IPS-18c (cell line): ENCODE measurements at regions not wholly inside any gene's neighbourhood (a gene's known extent, or its start where the extent isn't known, plus 50 kb on each side); places are given as distances from the start of the nearest gene placed in this dataset.

Source experiments
- H3K4me3 ChIP-seq: 2 replicates; pipeline ENCODE4 v1.7.0; 2013; ENCODE audit warnings: low read depth, mild to moderate bottlenecking, low read length, moderate library complexity; ENCODE audit not compliant: insufficient read depth
- H3K9me3 ChIP-seq: one replicate; pipeline ENCODE4 v1.6.1; 2013; ENCODE audit warnings: mild to moderate bottlenecking, low read length, moderate library complexity; ENCODE audit not compliant: control insufficient read depth, insufficient read depth

DNA sequence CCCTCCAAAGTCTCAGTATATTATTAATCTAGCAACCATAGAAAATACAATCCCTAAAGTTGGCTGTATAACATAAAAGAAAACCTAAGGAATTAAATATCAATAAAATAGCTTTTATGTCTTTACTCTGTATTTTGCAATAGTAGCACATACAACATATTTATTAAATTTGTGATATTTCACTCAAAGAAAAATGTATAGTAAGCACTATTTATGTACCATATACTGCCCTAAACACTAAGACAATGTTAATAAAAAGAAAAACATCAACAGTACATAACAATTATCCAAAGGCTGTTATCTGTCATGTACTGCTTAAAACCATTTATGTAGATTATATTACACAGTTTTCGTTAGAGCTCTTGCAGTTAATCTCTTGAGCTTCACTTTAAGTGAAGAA, 834.5 kb upstream of the INTU start:
- H3K9me3 ChIP-seq: no peaks in the 10 kb centered on the region
- H3K4me3 ChIP-seq: no peak overlapping the region

DNA sequence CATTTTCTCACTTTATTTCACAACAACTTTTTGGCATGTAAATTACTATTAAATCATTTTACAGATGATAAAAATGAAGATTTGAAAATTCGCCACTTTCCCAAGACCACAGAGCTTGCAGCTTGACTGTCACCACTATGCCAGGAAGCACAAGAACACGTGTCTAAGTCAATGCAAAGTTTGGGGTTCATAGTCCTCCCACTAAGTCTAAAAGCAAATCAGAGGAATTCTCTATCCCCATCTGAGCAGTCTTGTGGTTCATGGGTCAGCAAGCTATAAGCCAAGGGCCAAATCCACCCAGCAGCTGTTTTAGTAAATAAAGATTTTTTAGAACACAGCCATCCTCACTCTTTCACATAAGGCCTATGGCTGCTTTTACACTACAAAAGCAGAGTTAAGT, 833.3 kb upstream of the INTU start:
- H3K9me3 ChIP-seq: no peaks in the 10 kb centered on the region
- no peak overlapping the region for H3K4me3 ChIP-seq

DNA sequence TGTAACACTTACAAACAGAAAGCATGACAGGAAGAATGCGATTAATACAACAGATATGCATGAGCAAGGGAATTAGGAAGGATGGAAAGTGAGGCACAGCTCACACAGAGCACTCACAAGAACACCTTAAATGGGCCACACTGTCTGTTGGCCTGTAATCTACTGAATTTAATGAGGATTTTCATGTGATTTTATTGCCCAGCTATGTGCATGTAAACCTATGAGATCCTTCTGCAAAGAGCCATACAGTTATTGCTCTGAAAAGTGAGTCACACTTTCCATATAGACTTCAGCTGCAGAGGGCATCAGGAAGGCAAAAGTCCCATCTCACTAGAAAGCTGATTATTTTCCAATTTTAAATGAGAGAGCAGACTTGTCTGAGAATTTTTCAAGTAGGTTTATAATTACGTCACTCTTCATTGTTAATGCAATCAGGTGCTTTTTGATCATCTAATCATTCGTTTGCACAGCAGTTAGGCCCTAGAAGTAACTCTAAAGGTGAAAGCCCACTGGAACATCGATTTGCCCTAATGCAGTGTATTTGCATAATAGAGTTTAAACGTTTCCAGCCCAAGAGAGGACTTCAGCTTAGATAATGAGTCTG, 832.7 kb upstream of the INTU start:
- Histone ChIP-seq H3K4me3 (no peak overlapping the region), H3K9me3 (no peaks in the 10 kb centered on the region)

- Histone ChIP-seq H3K9me3 (no peaks in the 10 kb centered on the region), H3K4me3 (no peak overlapping the region)
Observed at GRCh38 chr4:126800575-126801141, 832.1 kb upstream of the INTU start.

DNA sequence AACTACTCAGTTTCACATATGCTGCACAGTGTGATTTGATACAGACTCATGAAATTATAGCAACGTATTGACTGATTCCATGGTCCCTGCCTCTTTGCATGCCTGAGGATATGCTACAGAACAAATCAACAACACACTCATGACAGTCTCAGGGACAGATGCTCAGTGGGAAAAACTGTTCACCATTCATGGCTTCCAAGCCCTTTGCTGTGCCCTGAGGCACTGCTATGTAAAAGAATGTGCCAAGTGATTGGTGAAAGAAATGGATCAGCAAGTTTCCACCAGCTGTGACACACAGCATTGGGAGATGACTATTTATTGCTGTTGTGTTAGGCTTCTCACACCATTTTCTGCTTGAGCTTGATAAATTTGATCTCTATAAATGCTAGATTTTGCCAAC, 825.6 kb upstream of the INTU start:
- Histone ChIP-seq H3K4me3 (no peak overlapping the region), H3K9me3 (no peaks in the 10 kb centered on the region)

- Histone ChIP-seq H3K4me3 (no peak overlapping the region), H3K9me3 (no peaks in the 10 kb centered on the region)
Observed at GRCh38 chr4:126812076-126812475, 820.7 kb upstream of the INTU start.

- Histone ChIP-seq H3K9me3 (no peaks in the 10 kb centered on the region), H3K4me3 (no peak overlapping the region)
Observed at GRCh38 chr4:126820631-126821030, 812.1 kb upstream of the INTU start.

- no peaks in the 10 kb centered on the region for H3K9me3 ChIP-seq
- no peak overlapping the region for H3K4me3 ChIP-seq
Observed at GRCh38 chr4:126821152-126821551, 811.6 kb upstream of the INTU start.

DNA sequence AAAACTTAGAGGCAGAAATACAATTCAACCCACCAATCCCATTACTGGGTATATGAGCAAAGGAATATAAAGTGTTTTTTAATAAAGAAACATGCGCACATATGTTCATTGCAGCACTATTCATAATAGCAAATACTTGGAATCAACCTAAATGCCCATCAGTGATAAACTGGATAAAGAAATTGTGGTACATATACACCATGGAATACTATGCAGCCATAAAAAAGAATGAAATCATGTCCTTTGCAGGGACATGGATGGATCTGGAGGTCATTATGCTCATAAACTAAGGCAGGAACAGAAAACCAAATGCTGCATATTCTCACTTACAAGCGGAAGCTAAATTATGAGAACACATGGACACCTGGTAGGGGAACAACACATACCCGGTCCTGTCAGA, 807.7 kb upstream of the INTU start:
- no peak overlapping the region for H3K4me3 ChIP-seq
- no peaks in the 10 kb centered on the region for H3K9me3 ChIP-seq

DNA sequence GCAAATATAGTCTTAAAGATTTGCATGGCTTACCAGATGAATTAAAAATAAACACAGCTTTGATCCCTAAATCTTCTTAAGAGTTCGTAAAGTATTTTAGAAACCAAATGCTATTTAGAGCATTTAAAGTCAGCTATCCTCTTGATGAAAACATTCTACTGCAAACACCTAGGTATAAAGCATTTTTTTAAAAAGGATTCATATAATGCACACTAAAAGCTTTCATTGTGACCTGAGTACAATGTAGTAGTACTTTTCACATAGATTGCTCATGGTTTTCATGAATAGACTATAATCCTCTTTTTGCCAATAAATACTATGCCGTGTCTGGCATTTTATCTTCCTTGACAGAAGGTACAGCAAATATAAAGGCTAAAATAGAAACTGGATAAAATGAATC, 805.1 kb upstream of the INTU start:
- H3K9me3 ChIP-seq: no peaks in the 10 kb centered on the region

GRCh38 chr4:126834854-126835253, 797.9 kb upstream of the INTU start:
- Histone ChIP-seq H3K9me3 (no peaks in the 10 kb centered on the region), H3K4me3 (no peak overlapping the region)

More for the DNA sequence above, 805.1 kb upstream of the INTU start:
- H3K4me3 ChIP-seq: no peak overlapping the region

DNA sequence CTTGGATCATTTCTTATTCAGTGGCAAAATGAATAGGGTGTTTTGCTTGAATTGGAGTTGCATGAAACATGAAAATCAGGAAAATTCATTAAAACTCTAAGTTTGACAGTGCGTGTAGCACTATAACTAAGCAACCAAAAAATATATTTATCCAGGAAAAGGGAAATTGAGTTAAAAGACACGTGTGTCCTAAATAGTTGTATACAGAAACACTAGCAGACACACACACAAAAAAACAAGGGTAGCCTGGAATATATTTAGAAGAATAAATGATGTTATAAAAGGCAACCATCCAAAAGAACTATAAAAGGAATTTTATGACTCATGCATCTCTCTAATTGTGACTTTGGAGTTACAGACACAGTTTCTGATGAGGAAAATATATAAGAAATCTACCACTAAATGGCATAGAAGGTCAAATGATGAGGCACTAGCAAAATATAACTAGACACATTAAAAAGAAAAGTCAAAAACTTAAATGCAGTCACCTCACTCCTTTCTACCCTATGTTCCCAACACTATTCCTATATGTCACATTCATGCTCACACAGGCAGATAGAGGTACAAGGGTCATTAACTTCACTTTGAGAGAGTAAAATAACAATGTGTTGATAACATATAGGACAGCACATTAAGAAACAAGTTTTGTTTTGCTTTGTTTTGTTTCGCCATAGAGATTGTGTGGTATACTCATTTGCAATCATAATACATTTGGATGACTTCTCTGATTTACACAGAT, 793.6 kb upstream of the INTU start:
- no peak overlapping the region for H3K4me3 ChIP-seq
- H3K9me3 ChIP-seq: no peaks in the 10 kb centered on the region

DNA sequence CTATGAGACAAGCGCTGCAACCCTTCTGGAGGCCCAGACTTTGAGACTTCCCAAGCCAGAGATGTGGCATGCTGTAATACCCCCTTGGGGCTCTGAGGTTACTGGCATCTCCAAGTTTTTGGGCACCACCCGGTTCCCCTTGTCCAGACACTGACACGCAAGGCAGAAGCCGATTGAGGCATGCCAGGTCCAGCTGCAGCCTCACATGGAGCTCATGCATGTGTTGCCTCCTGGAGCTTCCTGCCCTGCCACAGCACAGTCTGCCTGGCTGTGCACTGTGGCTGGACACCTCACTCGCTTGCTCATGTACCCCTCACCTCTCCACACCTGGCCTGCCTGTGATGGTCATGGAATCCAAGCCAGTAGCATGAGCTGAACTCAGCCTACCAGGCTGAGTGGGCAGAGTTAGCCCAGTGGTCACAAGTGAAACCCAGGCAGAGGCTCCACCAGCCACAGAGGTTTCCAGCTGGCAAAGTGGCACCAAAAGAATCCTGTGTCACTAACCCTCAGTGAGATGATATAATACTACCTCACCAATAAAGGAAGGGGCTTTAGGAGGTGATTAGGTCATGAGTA, 789.2 kb upstream of the INTU start:
- no peak overlapping the region for H3K4me3 ChIP-seq
- H3K9me3 ChIP-seq: no peaks in the 10 kb centered on the region

GRCh38 chr4:126850286-126850685, 782.5 kb upstream of the INTU start:
- H3K4me3 ChIP-seq: no peak overlapping the region
- H3K9me3 ChIP-seq: no peaks in the 10 kb centered on the region

- Histone ChIP-seq H3K9me3 (no peaks in the 10 kb centered on the region), H3K4me3 (no peak overlapping the region)
Observed at GRCh38 chr4:126851391-126851790, 781.4 kb upstream of the INTU start.

DNA sequence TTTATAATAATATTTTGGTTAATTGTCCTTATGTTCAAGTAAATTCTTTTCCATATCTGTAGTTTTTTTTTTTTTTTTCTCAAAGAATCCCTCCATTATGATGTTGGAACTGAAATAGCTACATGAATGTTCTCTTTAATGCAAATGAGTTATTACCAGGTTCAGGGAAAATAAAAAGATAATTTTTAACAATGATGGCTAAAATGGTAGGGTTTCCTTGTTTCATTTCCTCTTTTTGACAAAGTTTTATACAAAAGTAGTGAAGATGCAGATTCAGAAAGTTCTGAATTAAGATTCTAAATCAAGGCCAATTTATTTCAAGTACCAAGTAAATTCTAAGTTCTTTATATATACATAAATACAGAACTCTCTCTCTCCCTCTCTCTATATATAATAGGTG, 779.0 kb upstream of the INTU start:
- no peaks in the 10 kb centered on the region for H3K9me3 ChIP-seq
- H3K4me3 ChIP-seq: no peak overlapping the region

- Histone ChIP-seq H3K4me3 (no peak overlapping the region), H3K9me3 (no peaks in the 10 kb centered on the region)
Observed at GRCh38 chr4:126856906-126857305, 775.9 kb upstream of the INTU start.

DNA sequence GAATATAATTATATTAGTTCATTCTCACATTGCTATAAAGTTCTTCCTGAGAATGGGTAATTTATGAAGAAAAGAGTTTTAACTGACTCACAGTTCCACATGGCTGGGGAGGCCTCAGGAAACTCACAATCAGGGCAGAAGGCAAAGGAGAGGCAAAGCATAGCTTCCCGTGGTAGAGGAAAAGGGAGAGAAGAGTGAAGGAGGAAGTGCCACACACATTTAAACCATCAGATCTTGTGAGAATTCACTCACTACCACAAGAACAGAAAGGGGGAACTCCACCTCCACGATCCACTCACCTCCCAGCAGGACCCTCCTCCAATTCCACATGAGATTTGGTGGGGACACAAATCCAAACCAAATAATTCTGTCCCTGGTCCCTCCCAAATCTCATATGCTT, 773.4 kb upstream of the INTU start:
- Histone ChIP-seq H3K9me3 (no peaks in the 10 kb centered on the region), H3K4me3 (no peak overlapping the region)
